GM12872 (cell line): ENCODE measurements at regions not wholly inside any gene's neighbourhood (a gene's known extent, or its start where the extent isn't known, plus 50 kb on each side); places are given as distances from the start of the nearest gene placed in this dataset.

Experiments
- TF ChIP-seq, protein P1 (sequence below): IDR thresholded peaks from 3 replicates; pipeline ENCODE4 v1.5.1; 2011; ENCODE audit warnings: low read depth, mild to moderate bottlenecking, low read length, moderate library complexity; ENCODE audit not compliant: insufficient read depth

DNA sequence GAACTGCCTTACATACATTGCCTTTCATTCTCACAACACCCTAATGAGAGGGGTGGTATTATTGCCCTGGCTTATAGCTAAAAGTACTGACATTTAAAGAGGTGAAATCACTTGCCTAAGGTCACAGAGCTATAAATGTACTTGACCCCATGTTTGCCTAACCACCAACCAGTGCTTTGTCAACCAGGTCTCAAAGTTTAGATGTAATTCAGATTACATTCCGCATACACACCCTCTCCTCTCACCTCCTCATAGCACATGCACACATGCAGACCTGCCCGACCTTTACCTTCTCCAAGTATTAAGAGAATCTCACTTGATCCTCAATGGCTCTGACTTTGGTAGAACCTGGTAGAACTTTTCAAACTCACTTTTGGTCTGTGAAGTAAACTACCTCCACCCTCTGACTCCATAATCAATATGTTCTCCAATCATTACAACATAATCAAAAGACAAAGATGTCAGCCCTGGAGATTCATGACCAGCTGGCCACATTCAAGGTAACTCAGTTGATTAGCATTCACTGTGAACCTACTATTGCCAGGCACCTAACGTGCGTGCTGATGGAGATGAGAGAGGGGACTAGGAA lies 63.2 kb upstream of the HES1 start:
- TF ChIP-seq, protein P1, sequence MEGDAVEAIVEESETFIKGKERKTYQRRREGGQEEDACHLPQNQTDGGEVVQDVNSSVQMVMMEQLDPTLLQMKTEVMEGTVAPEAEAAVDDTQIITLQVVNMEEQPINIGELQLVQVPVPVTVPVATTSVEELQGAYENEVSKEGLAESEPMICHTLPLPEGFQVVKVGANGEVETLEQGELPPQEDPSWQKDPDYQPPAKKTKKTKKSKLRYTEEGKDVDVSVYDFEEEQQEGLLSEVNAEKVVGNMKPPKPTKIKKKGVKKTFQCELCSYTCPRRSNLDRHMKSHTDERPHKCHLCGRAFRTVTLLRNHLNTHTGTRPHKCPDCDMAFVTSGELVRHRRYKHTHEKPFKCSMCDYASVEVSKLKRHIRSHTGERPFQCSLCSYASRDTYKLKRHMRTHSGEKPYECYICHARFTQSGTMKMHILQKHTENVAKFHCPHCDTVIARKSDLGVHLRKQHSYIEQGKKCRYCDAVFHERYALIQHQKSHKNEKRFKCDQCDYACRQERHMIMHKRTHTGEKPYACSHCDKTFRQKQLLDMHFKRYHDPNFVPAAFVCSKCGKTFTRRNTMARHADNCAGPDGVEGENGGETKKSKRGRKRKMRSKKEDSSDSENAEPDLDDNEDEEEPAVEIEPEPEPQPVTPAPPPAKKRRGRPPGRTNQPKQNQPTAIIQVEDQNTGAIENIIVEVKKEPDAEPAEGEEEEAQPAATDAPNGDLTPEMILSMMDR: no peak

DNA sequence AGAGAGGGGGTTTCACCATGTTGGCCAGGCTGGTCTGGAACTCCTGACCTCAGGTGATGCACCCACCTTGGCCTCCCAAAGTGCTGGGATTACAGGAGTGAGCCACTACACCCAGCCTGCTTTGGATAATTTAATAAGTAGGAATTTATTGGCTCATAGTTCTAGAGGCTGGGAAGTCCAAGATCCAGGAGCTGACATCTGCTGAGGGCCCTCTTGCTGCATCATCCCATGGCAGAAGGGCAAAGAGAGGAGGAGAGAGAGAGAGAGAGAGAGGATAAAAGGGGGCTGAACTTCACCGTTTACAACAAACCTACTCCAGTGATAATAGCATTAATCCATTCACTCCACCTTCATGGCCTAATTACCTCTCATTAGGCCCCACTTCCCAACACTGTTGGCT lies 62.0 kb upstream of the HES1 start:
- TF ChIP-seq, protein P1: no peak

DNA sequence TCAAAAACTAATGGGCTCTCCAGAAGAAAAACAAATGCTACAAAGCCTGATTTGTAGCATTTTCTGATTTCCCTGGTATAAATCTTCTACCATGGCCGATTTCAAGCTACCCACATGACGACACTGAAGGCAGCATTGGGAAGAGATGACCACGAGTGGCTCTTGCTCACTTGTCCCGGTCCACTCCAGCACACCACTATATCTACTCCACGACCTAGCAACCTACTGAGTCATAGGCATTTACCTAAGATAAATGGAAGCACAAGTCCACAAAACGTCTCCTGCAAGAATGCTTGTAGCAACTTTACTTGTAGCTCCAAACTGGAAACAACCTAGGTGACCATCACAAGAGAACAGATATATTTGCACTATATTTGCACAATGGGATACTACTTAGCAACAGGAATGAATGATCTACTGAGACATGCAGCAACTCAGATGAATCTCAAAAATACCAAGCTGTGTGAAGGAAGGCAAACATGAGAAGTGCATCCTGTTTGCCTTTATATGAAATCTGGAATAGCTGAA lies 60.8 kb upstream of the HES1 start:
- TF ChIP-seq, protein P1: no peak

DNA sequence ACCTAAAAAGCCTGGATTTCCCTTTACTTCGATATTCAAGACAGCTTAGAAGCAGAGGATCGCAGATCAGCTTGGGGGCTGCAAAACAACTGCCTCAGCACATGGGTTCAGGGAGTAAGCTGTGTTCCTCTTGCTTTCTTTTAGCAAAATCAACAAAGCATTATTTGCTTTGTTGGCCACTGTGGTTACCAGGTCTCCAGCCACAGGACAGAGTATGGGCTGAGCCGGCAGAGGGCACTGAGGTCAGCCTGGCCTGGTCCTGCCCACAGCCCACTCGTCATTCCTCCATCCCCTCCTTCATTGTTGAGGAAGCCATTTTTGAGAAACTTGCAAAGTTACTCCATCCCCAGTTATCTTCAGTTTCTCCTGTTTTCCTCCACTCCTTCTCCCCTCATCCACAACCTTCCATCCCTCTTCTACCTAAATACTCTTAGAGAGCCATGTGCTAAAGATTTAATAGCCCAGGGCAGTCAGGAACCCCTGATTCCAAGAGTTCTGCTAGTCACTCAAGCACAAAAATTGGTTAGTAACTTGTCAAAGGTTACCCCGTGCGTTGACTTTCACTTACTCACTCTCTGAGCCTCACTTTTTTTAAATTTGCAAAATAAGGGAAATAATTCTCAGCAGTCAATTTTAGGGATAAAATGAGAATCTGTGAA lies 60.0 kb upstream of the HES1 start:
- TF ChIP-seq, protein P1: no peak

DNA sequence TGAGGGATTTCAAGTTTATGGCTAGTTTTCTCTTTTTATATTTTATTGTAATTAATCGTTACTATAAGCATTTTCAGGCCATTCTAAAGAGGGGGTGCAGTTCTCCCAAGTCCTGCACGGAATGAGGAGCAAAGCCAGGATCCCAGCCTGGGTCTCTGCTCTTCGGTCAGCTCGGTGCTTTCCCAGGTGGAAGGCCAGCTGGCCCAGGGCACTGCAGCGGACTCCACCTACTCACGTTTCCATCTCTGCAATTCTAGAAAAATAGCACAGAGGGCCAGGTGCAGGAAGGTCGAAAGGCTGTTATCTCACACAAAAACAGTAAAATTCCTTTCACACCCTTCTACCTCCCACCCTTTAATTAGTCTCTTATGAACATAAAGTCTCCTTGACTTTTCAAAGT lies 59.5 kb upstream of the HES1 start:
- TF ChIP-seq, protein P1: no peak

DNA sequence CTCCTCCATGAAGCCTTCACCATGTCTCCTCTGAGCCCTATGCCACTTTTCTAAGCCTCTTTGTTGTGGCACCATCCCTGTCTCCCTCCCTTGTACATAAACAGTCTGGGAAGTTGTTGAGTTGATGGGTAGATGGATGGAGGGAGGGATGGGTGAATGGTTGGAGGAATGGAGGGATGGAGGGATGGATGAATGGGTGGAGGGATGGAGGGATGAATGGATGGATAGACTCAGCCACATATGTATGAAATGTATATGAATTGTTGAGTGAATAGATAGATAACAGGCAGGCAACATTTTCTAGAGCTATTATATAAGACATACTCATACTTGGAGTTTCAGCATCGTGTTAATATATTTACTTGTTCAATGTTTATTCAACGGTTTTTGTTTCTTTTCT lies 58.3 kb upstream of the HES1 start:
- TF ChIP-seq, protein P1: no peak

DNA sequence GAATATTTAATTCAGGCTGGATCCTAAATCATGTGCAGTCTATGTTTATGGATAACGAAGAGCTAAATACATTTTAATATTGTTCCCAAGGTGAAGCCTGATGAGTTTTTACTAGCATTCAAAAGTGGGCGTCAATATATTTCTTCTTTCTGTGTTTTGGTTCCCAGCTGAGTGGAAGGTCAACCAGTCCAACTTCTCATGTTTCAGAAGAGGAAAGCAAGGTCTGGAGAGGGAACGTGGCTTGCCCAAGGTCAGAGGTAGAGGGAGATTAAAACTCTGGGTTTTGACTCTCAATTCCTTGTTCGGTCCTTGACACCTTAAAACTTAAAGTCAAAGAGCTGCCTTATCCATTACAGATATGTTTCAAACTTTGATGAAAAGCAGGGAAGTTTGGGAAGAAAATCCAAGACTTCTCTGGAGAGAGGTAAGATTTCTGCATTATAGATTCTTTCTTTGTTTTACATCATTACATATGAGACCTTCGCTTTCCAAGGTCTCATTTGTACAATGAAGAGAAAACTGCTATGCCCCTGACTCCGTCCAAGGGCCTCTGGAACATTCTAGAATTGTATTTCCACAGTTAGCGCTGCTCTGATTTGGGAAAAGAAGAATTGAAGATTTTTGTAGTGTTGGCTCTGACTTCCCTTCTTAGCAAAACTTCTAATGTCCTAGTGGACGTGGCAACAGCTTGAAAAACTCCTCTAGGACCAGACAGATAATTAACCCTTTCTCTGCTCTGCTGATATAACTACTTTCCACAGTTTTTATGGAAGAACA lies 57.7 kb upstream of the HES1 start:
- TF ChIP-seq, protein P1: no peak
